HG03460 (cell line): ENCODE measurements at regions not wholly inside any gene's neighbourhood (a gene's known extent, or its start where the extent isn't known, plus 50 kb on each side); places are given as distances from the start of the nearest gene placed in this dataset.

Source experiments
- ATAC-seq: cut with Tn5 transposase; IDR thresholded peaks from one replicate; pipeline ENCODE4 v1.9.1; 2021; ENCODE audit not compliant: unreplicated experiment

- no peak for ATAC-seq
Measured at GRCh38 chr4:82038936-82039335, 334.9 kb downstream of the HNRNPD start.

DNA sequence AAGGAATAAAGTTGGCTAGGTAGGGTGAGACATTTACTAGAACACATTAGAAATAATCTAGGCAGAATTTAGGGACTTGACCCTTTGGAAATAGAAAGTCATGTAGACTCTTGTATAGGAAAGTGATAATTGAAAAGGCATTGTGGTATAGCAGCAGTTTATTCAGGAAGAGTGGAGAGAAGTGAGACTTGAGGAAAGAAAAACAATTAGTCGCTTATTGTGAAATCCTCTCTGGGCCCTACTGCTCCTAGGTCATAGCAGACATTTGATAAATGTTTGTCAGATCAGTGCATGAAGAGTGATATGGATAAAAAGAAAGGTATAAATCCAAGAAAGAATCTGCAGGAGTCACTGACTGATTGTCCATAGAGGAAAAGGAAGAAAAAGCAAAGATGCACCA, 337.6 kb downstream of the HNRNPD start:
- no peak for ATAC-seq

DNA sequence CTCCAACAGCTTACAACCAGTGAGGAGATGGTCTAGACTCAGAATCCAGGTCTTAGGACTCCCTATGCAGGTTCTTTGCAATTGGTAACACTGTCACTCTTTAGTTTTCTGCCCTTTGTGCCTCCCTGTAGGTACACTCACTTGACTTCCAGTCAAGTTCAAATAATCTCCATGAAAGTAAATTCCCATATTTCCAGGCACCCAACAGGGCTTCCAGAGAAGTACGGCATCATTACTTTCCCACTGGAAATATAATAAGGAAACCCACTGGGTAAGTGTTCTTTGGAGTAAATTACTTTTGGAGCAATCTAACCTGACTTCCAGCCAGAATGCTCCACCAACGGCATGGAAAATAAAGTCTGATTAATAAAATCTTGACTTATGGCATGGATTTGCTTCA, 338.9 kb downstream of the HNRNPD start:
- ATAC-seq, result no peak

- no peak for ATAC-seq
Measured at GRCh38 chr4:82033862-82034261, 339.9 kb downstream of the HNRNPD start.

- ATAC-seq, result no peak
Measured at GRCh38 chr4:82031376-82031927, 342.3 kb downstream of the HNRNPD start.

DNA sequence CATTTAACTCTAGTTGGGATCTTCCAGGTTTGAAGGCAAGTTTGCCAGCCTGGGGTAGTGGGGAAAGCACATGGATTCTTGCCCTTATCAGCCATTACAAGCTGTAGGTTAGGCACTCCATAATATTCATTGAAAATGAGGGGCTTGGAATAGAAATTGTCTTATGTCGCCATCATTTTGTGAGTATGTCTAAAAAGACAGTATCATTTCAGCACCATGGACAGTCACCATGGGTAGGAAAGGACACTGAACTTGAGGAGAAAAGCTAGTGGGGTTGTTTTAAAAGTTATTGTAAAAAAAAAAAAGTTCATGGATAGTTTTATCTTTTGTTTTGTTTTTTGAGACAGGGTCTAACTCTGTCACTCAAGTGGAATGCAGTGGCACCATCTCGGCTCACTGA, 356.1 kb downstream of the HNRNPD start:
- no peak for ATAC-seq

DNA sequence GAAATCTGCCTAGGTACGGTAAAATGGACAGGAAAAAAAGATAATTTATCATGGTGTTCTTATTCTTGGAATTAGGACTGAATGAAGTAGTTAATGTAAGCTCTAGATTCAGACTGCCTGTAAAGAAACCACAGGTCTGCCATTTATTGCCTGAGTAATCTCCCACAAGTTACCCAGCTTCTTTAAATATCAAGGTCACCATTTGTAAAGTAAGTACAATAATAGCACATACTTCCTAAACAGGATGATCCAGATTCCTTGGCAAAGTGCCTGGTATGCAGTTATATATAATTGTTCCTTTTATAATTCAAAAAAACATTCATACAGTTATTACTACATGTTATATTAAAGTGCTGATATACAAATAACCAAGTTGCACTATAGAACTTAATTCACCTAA, 368.6 kb downstream of the HNRNPD start:
- no peak for ATAC-seq

DNA sequence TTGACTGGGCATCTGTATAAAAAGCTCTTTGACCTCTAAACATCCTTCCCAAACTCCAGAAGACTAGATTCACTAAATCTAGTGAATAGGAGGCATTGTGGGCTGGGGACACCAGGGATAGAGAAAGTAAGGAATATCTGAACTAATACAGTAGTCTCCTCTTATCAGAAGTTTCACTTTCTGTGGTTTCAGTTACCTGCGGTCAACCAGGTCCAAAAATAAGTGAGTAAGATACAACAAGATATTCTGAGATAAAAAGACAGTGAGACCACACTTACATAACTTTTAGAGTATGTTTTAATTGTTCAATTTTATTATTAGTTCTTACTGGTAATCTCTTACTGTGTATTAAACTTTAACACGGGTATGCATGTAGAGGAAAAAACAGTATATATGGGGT, 376.5 kb downstream of the HNRNPD start:
- ATAC-seq, result no peak

GRCh38 chr4:81990898-81991297, 382.9 kb downstream of the HNRNPD start:
- no peak for ATAC-seq

DNA sequence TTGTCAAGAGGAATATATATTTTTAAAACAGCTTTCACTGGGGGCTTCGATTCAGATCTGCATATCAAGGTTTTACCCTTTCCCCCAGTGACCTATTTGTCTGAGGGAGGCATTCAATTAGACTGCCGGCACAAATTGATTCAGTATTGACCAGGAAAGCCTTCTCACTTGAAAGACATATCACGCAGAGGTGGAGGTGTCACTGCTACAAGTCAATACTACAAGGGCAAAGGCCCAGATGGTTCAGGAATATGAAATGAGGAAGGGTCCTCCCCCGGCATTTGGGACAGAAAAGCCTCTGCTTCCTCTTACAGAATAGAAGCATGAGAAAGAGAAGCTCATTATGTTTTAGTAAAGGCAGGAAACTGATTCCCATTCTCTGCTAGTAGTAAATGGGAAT, 383.6 kb downstream of the HNRNPD start:
- ATAC-seq, result no peak

- ATAC-seq, result no peak
Measured at GRCh38 chr4:81989202-81989601, 384.6 kb downstream of the HNRNPD start.

GRCh38 chr4:81988178-81988577, 385.6 kb downstream of the HNRNPD start:
- no peak for ATAC-seq

GRCh38 chr4:81984746-81985145, 389.0 kb downstream of the HNRNPD start:
- ATAC-seq, result no peak

GRCh38 chr4:81982846-81983540, 390.8 kb downstream of the HNRNPD start:
- ATAC-seq, result no peak

DNA sequence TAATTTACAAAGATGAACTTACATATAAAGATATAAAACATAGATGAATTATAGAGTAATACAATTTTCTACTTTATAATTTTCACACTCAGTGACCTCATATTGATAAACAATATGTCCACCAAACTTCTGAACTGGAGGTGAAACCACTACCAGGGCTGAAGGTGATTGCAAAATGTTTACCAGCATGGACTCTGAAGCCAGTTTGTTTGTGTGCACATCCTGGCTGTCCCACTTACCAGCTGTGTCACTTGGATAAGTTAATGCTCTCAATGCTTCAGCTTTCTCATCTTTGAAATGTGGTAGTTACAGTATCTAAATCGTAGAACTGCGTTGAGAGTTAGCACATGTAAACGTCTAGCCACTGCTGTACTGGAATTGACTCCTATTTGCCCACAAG, 392.6 kb downstream of the HNRNPD start:
- ATAC-seq, result no peak

DNA sequence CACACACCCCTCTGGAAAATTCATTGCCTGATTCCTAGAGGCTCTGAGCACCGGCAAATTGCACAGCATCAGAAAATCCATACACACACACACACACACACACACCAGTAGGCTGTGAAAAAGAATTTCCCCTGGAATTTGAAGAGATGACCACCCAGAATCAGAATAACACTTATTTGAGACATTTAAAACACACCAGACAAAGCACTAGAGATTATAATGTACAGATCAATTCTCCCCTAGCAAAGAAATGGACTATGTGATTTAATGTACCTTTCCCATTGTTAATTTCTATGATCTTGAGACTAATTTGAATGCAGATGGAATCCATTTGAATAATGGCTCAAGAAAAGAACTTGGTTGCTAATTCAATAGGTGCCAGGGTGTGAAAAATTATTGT, 399.3 kb downstream of the HNRNPD start:
- ATAC-seq, result no peak

GRCh38 chr4:81971637-81972381, 402.0 kb downstream of the HNRNPD start:
- no peak for ATAC-seq

GRCh38 chr4:81971061-81971460, 402.7 kb downstream of the HNRNPD start:
- no peak for ATAC-seq

DNA sequence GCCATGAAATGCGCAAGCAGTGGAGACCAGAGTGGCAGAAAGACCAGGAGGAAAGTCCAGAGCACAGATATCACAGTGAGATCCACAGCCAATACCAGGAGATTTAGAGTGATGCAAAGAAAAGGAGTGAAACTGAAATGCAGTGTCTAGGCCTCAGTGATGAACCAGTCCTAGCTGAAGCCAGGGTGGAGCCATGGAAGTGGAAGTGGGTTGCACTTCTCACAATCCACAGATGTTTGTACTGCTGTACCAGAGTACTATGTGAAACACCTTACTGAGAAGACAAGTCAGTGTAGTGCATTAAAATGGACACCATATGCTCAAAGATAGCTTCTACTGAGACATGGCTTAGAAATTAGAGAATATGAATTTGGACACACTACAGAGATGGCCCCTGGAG, 403.3 kb downstream of the HNRNPD start:
- ATAC-seq, result no peak

GRCh38 chr4:81966676-81967075, 407.1 kb downstream of the HNRNPD start:
- no peak for ATAC-seq

- no peak for ATAC-seq
Measured at GRCh38 chr4:81965911-81966310, 407.9 kb downstream of the HNRNPD start.

GRCh38 chr4:81965454-81965853, 408.3 kb downstream of the HNRNPD start:
- no peak for ATAC-seq

- no peak for ATAC-seq
Measured at GRCh38 chr4:81963763-81964020, 410.1 kb downstream of the HNRNPD start.
